ENCODE measurements at regions not wholly inside any gene's neighbourhood (a gene's known extent, or its start where the extent isn't known, plus 50 kb on each side); places are given as distances from the start of the nearest gene placed in this dataset.

DNA sequence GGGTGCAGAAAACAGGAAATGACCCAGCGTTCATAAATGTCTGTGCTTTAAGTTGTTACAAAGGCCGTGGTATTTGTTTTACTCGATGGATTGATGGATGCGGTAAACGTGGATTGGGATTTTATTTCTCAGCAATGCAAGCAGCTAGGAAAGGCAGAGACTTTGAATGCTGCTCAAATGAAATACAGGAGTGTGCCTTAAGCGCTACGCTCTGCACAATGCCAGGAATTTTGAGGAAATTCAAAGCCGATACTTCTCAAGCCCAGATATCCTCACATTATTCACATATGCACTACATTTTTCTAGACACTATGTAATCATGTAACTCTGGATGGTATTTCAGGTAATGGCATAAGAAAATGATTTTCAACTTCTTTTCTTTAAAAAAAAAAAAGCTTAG is 514.3 kb upstream of the ADARB2 start:
- Mint-ChIP-seq H3K27me3 (peaks cover 4% of the 10 kb centered on the region), H3K4me3 (no peak overlapping the region), H3K9me3 (peaks cover 5% of the 10 kb centered on the region), H3K4me1 (no peaks in the 10 kb centered on the region), H3K27ac (no peak overlapping the region), H3K36me3 (ENCODE audit: low read depth) (no peaks in the 10 kb centered on the region)
- no peak for ATAC-seq (replicated peaks)

DNA sequence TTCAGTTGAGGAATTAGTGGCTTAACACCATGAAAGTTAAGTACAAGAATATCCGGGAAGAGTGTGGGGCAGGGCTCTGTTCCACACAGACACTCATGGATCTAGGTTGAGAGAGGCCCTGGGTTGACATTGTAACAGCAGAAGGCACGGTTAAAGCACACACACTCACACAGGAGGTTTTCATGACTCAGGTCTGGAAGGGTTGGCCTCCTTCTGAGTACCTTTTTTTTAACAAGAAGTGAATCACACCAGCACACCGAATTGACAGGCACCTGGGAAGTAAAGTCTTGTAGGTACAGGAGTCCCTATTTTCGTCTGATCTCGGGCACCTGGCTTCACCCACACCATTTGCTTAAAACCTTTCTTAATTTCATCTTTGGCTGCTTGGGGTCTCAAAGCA is 509.4 kb upstream of the ADARB2 start:
- Mint-ChIP-seq H3K4me3 (no peak overlapping the region), H3K4me1 (no peaks in the 10 kb centered on the region), H3K27ac (no peak overlapping the region), H3K27me3 (no peaks in the 10 kb centered on the region), H3K36me3 (ENCODE audit: low read depth) (no peaks in the 10 kb centered on the region), H3K9me3 (peaks cover 5% of the 10 kb centered on the region)
- ATAC-seq (replicated peaks) = no peak

DNA sequence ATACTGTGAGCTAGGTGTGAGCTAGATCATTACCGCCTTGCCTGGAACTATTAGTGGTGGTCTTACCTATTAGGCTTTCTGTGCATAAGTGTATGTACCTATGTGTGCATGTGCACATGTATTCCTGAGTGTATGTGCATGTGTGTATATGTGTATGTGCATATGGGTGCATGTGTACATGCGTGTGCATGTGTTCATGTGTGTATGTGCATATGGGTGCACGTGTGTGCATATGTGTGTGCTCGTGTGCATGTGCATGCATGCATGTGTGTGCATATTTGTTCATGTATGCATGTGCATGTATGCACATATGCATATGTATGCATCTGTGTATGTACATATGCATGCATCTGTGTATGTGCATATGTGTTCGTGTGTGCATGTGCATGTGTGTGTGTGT is 508.3 kb upstream of the ADARB2 start:
- peaks cover 1% of the 10 kb centered on the region for H3K9me3 Mint-ChIP-seq
- no peaks in the 10 kb centered on the region for H3K36me3 Mint-ChIP-seq (ENCODE audit: low read depth)
- H3K4me3 Mint-ChIP-seq = no peak overlapping the region
- no peaks in the 10 kb centered on the region for H3K4me1 Mint-ChIP-seq
- no peaks in the 10 kb centered on the region for H3K27me3 Mint-ChIP-seq
- no peak overlapping the region for H3K27ac Mint-ChIP-seq
- no peak for ATAC-seq (replicated peaks)

DNA sequence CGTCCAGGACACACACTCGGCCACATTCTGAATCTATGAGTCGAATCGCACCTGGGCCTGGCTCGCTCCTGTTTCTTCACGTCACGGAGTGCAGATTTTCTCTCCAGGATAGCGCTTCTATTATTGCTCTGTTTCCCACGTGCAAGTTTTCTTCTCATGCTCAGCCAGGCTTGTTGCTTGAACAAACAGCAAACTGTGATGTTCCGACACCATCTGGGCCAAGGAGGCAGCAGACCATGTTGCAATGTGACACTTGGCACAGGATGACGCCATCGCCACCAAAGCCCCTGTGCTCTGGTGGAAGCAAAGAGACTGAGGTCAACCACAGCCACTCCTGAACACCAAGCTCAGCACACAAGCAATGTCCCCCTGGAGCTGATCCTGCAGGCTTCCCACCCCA is 507.1 kb upstream of the ADARB2 start:
- no peak overlapping the region for H3K27ac Mint-ChIP-seq
- H3K4me3 Mint-ChIP-seq = no peak overlapping the region
- ATAC-seq (replicated peaks) = no peak
- no peaks in the 10 kb centered on the region for H3K9me3 Mint-ChIP-seq
- no peaks in the 10 kb centered on the region for H3K27me3 Mint-ChIP-seq
- H3K36me3 Mint-ChIP-seq (ENCODE audit: low read depth) = no peaks in the 10 kb centered on the region
- H3K4me1 Mint-ChIP-seq = no peaks in the 10 kb centered on the region

DNA sequence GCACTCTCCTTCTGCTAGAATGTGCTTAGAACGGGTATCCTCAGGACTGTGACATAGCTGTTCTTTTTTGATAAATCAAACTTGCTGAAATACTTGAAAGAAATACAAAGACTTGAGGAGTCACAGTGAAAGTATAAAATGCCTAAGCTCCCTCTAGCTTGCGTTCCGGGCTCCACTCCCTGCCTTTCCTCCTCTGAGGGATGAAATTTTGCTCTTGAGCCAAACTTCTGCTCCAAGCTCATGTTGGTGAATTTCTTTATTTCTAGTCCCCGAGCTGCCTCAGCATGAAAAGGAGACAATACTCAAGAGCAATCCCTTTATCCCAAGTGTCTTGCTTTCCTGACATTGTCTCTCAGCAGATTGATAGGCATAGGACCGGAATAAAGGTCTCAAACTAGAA is 499.6 kb upstream of the ADARB2 start:
- no peaks in the 10 kb centered on the region for H3K4me1 Mint-ChIP-seq
- no peak overlapping the region for H3K27ac Mint-ChIP-seq
- no peak overlapping the region for H3K4me3 Mint-ChIP-seq
- H3K27me3 Mint-ChIP-seq = no peaks in the 10 kb centered on the region
- H3K36me3 Mint-ChIP-seq (ENCODE audit: low read depth) = no peaks in the 10 kb centered on the region
- H3K9me3 Mint-ChIP-seq = no peaks in the 10 kb centered on the region
- no peak for ATAC-seq (replicated peaks)

DNA sequence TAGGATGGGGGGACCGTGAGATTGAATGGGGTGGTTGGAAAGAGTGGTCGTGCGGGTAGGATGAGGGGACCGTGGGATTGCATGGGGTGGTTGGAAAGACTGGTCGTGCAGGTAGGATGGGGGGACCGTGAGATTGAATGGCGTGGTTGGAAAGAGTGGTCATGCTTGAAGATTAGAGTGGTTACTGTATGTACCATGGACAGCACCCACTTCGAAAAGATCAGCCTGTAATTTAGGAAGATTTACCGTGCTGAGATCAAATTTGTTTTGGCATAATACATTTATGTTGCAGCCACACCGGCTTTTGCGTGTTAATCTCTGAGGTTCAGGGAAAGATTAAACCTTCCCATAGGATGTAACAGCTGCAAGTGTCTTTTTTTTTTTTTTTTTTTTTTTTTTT is 495.2 kb upstream of the ADARB2 start:
- Mint-ChIP-seq H3K4me1 (no peaks in the 10 kb centered on the region), H3K36me3 (ENCODE audit: low read depth) (no peaks in the 10 kb centered on the region), H3K4me3 (no peak overlapping the region), H3K27ac (no peak overlapping the region), H3K27me3 (no peaks in the 10 kb centered on the region), H3K9me3 (no peaks in the 10 kb centered on the region)
- no peak for ATAC-seq (replicated peaks)

DNA sequence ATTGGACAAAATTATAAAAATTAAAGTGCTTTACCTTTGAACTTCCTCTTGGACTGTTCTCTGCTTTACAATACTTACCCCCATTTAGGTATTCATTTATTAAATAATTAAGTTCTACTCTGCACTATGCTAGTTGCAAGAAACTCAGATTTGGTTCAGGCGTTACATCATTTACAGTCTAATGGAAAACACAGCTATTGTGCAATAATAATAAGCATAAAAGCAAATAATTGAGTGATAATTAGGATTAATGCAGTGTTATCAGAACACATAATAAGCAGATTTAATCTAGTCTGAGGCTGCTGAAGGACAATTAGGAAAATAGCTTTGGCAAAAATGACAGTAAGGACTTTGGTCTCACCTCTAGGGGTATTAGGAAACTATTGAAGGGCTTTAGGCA is 493.2 kb upstream of the ADARB2 start:
- H3K4me1 Mint-ChIP-seq = no peaks in the 10 kb centered on the region
- H3K4me3 Mint-ChIP-seq = no peak overlapping the region
- ATAC-seq (replicated peaks) = no peak
- no peak overlapping the region for H3K27ac Mint-ChIP-seq
- H3K36me3 Mint-ChIP-seq (ENCODE audit: low read depth) = no peaks in the 10 kb centered on the region
- H3K9me3 Mint-ChIP-seq = no peaks in the 10 kb centered on the region
- H3K27me3 Mint-ChIP-seq = no peaks in the 10 kb centered on the region

DNA sequence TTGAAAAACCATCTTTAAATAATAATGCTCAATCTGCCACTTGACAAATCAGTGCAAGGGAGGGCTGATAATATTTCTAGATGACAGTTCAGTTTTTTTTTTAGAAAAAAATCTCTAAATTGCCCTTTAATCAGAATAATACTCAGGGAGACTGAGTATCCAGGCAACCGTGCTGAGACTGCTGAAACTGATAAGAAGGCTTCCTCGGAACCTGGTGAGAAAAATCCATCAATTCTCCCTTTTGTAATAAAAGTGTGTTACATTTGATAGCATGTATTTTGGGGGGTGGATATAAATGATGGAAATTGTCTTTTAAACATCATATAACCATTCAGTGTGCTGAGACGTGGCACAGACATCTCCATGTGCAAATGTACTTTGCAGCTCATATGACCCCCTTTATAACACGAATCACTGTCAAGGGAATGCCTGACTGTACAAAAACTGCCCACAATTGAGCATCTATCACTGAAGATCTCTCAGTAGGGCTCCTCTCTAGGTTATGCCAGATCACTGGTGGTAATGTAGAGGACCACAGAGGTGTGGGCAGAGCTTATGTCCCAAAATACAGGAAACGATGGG is 491.1 kb upstream of the ADARB2 start:
- H3K27me3 Mint-ChIP-seq = peaks cover 7% of the 10 kb centered on the region
- H3K36me3 Mint-ChIP-seq (ENCODE audit: low read depth) = no peaks in the 10 kb centered on the region
- H3K4me1 Mint-ChIP-seq = no peaks in the 10 kb centered on the region
- no peak overlapping the region for H3K27ac Mint-ChIP-seq
- no peaks in the 10 kb centered on the region for H3K9me3 Mint-ChIP-seq
- no peak for ATAC-seq (replicated peaks)
- no peak overlapping the region for H3K4me3 Mint-ChIP-seq

DNA sequence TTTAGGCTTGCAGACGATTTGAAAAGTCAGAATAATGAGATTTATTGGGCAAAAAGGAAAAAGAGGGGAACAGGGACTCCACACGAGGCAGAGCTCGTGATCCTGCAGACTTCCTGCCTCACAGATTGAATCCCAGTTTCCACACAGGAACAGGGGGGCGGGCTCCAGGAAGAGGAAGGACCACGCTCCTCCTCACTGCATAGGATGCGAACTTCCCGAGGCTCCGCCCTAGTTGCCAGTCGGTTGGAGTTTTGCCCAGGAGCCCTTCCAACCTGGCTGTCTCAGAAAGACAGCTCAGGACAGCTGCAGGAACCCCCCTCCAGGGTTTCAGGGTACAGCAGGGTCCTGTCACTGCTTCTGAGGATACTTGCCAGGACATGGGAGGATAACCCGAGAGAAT is 488.3 kb upstream of the ADARB2 start:
- ATAC-seq (replicated peaks) = no peak
- Mint-ChIP-seq H3K27me3 (peaks cover 7% of the 10 kb centered on the region), H3K4me1 (no peaks in the 10 kb centered on the region), H3K27ac (no peak overlapping the region), H3K9me3 (no peaks in the 10 kb centered on the region), H3K36me3 (ENCODE audit: low read depth) (no peaks in the 10 kb centered on the region), H3K4me3 (no peak overlapping the region)

DNA sequence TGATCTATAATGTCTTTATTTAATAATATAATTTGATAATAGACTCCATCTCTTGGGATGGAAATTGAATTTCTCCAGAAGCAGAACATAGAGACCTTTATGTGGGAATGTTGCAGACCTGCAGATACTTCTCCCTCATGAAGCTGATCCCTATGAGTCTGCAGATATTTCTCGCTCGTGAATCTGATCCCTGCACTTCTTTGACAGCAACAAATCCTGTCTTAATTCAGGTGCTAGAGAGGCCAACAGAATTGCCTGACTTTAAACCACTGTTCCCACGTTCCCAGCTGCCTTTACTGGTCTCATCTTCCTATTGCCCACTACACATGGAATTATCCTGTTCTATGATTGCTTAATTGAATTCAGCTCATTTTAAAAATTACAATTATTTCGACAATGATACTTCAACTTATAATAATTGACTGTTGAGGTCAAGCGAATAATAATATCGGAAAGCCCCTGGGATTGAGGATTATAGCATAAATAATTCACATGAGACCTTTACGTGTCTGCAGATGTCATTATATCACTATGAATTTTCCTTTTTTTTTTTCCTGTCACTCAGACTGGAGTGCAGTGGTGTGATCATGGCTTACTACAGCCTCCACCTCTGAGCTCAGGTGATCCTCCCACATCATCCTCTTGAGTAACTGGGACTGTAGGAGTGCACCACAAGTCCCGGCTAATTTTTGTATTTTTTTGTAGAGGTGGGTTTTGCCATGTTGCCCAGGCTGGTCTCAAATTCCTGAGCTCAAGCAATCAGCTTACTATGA is 486.4 kb upstream of the ADARB2 start:
- Mint-ChIP-seq H3K9me3 (no peaks in the 10 kb centered on the region), H3K4me1 (no peaks in the 10 kb centered on the region), H3K36me3 (ENCODE audit: low read depth) (no peaks in the 10 kb centered on the region), H3K27ac (no peak overlapping the region), H3K4me3 (no peak overlapping the region), H3K27me3 (peaks cover 7% of the 10 kb centered on the region)
- no peak for ATAC-seq (replicated peaks)

DNA sequence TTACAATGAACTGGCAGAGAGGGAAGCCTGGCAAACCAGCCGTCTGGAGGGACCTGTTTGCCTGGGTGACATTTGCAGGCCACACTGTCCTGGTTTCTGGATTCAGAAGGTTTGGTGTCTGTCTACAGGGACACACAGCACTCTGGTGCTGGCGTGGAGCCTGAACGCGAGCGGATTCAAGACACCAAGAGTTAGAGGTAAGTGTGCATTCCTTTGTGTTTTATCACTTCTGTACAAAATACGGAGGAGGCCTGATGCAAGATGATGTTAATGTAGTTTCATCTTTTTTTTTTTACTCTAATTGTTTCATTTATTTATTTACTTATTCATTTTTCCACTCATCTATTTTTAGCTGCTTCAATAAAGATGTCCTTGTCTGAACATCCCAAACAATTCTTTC is 485.3 kb upstream of the ADARB2 start:
- no peak for ATAC-seq (replicated peaks)
- Mint-ChIP-seq H3K4me1 (no peaks in the 10 kb centered on the region), H3K9me3 (no peaks in the 10 kb centered on the region), H3K36me3 (ENCODE audit: low read depth) (no peaks in the 10 kb centered on the region), H3K27ac (no peak overlapping the region), H3K27me3 (peaks cover 7% of the 10 kb centered on the region), H3K4me3 (no peak overlapping the region)

DNA sequence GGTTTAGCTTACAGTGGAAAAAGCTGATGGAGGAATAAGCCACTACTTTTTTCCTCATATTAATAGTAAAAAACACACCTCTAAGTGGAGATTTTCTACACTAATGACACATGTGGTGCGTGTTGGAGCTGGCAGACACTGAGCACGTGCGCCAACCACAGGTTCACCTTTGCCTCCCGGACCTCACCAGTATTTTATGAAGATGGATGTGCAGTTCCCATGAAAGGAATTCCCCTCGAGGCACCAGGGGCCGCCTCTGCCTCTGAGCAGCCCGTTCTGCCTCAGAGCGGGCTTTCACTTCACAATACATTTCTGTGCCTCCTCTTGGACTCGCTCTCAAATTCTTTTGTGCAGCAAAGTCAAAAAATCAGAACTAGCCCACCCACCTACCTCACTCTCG is 477.5 kb upstream of the ADARB2 start:
- no peaks in the 10 kb centered on the region for H3K4me1 Mint-ChIP-seq
- H3K36me3 Mint-ChIP-seq (ENCODE audit: low read depth) = no peaks in the 10 kb centered on the region
- H3K4me3 Mint-ChIP-seq = no peak overlapping the region
- no peak overlapping the region for H3K27ac Mint-ChIP-seq
- no peak for ATAC-seq (replicated peaks)
- peaks cover 11% of the 10 kb centered on the region for H3K27me3 Mint-ChIP-seq
- no peaks in the 10 kb centered on the region for H3K9me3 Mint-ChIP-seq

DNA sequence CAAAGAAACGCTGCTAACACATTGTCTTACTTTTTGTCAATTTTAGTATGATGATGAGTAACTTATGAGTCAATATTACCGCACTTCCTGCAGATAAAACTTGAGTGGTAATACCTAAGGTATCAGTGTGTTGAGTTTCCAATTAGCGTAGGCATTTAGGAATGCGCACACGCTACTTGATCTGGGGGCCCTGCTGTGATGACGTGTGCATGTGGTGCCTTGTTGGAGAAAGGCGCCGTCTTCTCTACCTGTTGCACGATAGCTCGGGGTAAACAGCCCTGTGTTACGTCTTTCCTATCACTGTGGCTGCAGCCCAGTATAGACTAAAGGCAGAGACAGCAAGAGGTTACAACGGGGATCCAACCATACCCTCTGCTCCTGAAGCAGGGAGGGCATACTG is 476.8 kb upstream of the ADARB2 start:
- Mint-ChIP-seq H3K27me3 (peaks cover 11% of the 10 kb centered on the region), H3K4me1 (no peaks in the 10 kb centered on the region), H3K9me3 (no peaks in the 10 kb centered on the region), H3K4me3 (no peak overlapping the region), H3K36me3 (ENCODE audit: low read depth) (no peaks in the 10 kb centered on the region), H3K27ac (no peak overlapping the region)
- no peak for ATAC-seq (replicated peaks)

DNA sequence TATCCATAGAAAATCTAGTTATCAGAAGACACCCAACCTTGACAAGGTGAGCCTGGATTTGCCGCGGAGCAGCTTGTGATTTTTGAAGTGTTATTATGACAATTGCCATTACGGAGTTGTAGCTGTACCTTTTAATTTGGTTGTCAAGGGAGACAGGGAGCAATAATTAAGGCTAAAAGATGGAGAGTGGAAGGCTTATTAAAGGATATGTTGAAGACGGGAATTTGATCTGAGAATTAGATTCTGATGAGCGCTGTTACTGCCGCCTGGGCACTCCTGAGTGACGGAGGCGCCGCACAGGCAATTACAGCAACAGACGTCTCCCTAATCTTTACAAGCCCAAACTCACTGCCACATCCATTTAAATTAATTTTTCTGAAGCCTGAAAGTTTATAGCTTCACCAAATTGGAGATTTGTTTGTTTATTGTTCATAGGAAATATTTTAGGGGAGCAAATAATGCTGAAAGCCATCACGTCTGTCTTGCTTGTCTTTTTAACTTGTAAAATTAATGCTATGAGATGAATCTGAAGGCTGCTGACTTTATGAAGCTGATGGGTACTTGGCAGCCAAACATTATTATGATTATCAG is 475.0 kb upstream of the ADARB2 start:
- no peak overlapping the region for H3K27ac Mint-ChIP-seq
- peaks cover 11% of the 10 kb centered on the region for H3K27me3 Mint-ChIP-seq
- H3K4me3 Mint-ChIP-seq = no peak overlapping the region
- H3K9me3 Mint-ChIP-seq = no peaks in the 10 kb centered on the region
- no peaks in the 10 kb centered on the region for H3K36me3 Mint-ChIP-seq (ENCODE audit: low read depth)
- no peaks in the 10 kb centered on the region for H3K4me1 Mint-ChIP-seq
- no peak for ATAC-seq (replicated peaks)

DNA sequence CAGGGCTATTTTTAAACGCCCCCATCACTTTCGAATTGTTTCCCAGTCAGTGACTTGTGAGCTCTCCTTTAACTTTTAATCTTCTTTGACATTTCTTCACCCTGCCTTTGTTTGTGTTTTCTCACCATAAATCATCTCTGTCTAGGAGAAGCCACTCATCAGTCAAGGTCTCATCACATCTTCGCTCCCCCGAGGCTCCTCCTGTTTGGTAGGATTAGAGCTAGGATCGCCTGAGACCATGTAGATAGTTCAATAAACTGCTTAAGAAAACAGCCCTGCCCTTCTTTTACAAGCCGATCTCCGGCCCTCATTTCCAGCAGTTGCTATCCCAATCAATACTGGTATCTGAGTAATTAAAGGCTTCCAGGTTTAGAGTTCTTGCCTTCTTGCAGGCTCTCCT is 472.8 kb upstream of the ADARB2 start:
- H3K9me3 Mint-ChIP-seq = no peaks in the 10 kb centered on the region
- H3K27ac Mint-ChIP-seq = no peak overlapping the region
- no peaks in the 10 kb centered on the region for H3K4me1 Mint-ChIP-seq
- ATAC-seq (replicated peaks) = no peak
- H3K27me3 Mint-ChIP-seq = peaks cover 11% of the 10 kb centered on the region
- no peaks in the 10 kb centered on the region for H3K36me3 Mint-ChIP-seq (ENCODE audit: low read depth)
- H3K4me3 Mint-ChIP-seq = no peak overlapping the region
